HepG2 (cell line): ENCODE measurements at regions not wholly inside any gene's neighbourhood (a gene's known extent, or its start where the extent isn't known, plus 50 kb on each side); places are given as distances from the start of the nearest gene placed in this dataset.

ENCODE experiments used
- ATAC-seq: fragments of 200-7000 bp; cut with Tn5 transposase; 3 replicates; pipeline ENCODE4 v1.9.1; 2020; ENCODE audit warnings: mild to moderate bottlenecking, moderate library complexity
- BruUV-seq: library from RNA; stranded (reverse); fragments of 400-500 nt; replicated peaks from 2 replicates; lab custom pipeline; 2021; lab: Mats Ljungman, UMichigan
- CTCF ChIA-PET: fragments of 300-600 bp; formaldehyde crosslinking; extraction: SDS; loops from one replicate; lab custom pipeline; 2021; ENCODE audit warnings: low total read pairs, inconsistent platforms, low intra/inter-chr PET ratio; lab: Yijun Ruan, JAX
- POLR2A ChIA-PET: fragments of 350-600 bp; sonication (Branson Sonifier 250); formaldehyde crosslinking; loops from one replicate; lab custom pipeline; 2020; ENCODE audit warnings: antibody characterized with exemption, inconsistent platforms; lab: Yijun Ruan, JAX
- DNase-seq: peaks from one replicate; pipeline ENCODE4 v3.0.0-alpha.2; 2015; ENCODE audit warnings: low spot score
- FAIRE-seq: peaks from 3 replicates; lab custom pipeline; 2011; peaks lifted over from hg19 to GRCh38; lab: Jason Lieb, UNC
- H2AFZ ChIP-seq: one replicate; pipeline ENCODE4 v1.6.1; 2011; ENCODE audit warnings: low read length, inconsistent platforms
- H3K27ac ChIP-seq: fragments of 300-600 bp; 3 replicates; pipeline ENCODE4 v1.8.0; 2011; ENCODE audit warnings: mixed run types, mild to moderate bottlenecking, mixed read lengths, low read length, inconsistent platforms; ENCODE audit not compliant: insufficient read depth; ENCODE audit errors: extremely low read length
- H3K27me3 ChIP-seq, 2 experiments: fragments of 200-600 bp in 1 of 2; 2 replicates in 1 of 2; 3 replicates in 1 of 2; pipeline versions ENCODE4 v1.6.0 to v1.8.0; 2011; ENCODE audit warnings: low read length in 2 of 2, mild to moderate bottlenecking in 2 of 2, moderate library complexity in 2 of 2, inconsistent platforms in 1 of 2; ENCODE audit not compliant: insufficient read depth in 2 of 2, control insufficient read depth in 1 of 2
- H3K36me3 ChIP-seq, 2 experiments: fragments of 200-600 bp in 1 of 2; replicated peaks in 1 of 2; 2 replicates in 1 of 2; 3 replicates in 1 of 2; pipeline versions ENCODE4 v1.5.1 to v1.8.0; 2011; ENCODE audit warnings: low read length in 2 of 2, inconsistent platforms in 1 of 2; ENCODE audit not compliant: insufficient read depth in 2 of 2, control insufficient read depth in 1 of 2
- H3K4me1 ChIP-seq: 2 replicates; pipeline ENCODE4 v1.5.1; 2012; ENCODE audit warnings: low read length, inconsistent platforms; ENCODE audit not compliant: insufficient read depth
- H3K4me2 ChIP-seq: 2 replicates; pipeline ENCODE4 v1.6.0; 2011; ENCODE audit warnings: low read depth, low read length, inconsistent platforms
- H3K4me3 ChIP-seq, 3 experiments: fragments of 200-600 bp in 1 of 3; sonication (generic), shearing (Covaris generic) in 1 of 3; replicated peaks in 1 of 3; 2 replicates each; pipeline ENCODE4 v1.5.1; 2011 to 2016; ENCODE audit warnings: low read length in 3 of 3, inconsistent platforms in 2 of 3, low read depth in 2 of 3, mild to moderate bottlenecking in 2 of 3, control low read depth in 1 of 3, mixed read lengths in 1 of 3; ENCODE audit not compliant: insufficient read depth in 1 of 3
- H3K79me2 ChIP-seq: one replicate; pipeline ENCODE4 v1.6.1; 2011; ENCODE audit warnings: low read length, inconsistent platforms; ENCODE audit not compliant: insufficient read depth
- H3K9ac ChIP-seq: 2 replicates; pipeline ENCODE4 v1.6.0; 2011; ENCODE audit warnings: mild to moderate bottlenecking, low read depth, low read length, inconsistent platforms; ENCODE audit not compliant: insufficient read depth
- H3K9me3 ChIP-seq: 2 replicates; pipeline ENCODE4 v1.5.1; 2012; ENCODE audit warnings: mild to moderate bottlenecking, low read length
- H4K20me1 ChIP-seq: 2 replicates; pipeline ENCODE4 v1.6.0; 2011; ENCODE audit warnings: inconsistent platforms, mild to moderate bottlenecking, low read length, moderate library complexity; ENCODE audit not compliant: insufficient read depth
- KDM2A ChIP-seq: sonication (generic); formaldehyde crosslinking; IDR thresholded peaks from 2 replicates; pipeline ENCODE4 v1.4.0; 2020; ENCODE audit warnings: low read depth, missing genetic modification reagents, borderline replicate concordance
- MIER2 ChIP-seq: IDR thresholded peaks from 2 replicates; pipeline ENCODE4 v1.6.1; 2016; ENCODE audit warnings: missing biosample characterization, missing genetic modification reagents
- PLRG1 ChIP-seq: fragments of 450-650 bp; conservative IDR thresholded peaks from 2 replicates; pipeline ENCODE4 v1.6.1; 2016
- REST ChIP-seq, 2 experiments: IDR thresholded peaks; 2 replicates each; pipeline ENCODE4 v1.6.1; 2011 to 2012; ENCODE audit warnings: low read length in 2 of 2, borderline replicate concordance in 1 of 2, low read depth in 1 of 2, mild to moderate bottlenecking in 1 of 2, moderate library complexity in 1 of 2
- in situ Hi-C: cut with HindIII; loops from 2 replicates; pipeline ENCODE4 v1.10.0; 2017; ENCODE audit warnings: low pct_unique_long_range_greater_than_20kb; ENCODE audit not compliant: extremely low pct_ligation_motif_present
- intact Hi-C: fragments of 100-400 bp; cut with micrococcal nuclease; formaldehyde crosslinking; loops from one replicate; pipeline ENCODE4 v1.10.0; 2022; ENCODE audit not compliant: unreplicated experiment
- TF ChIP-seq, protein P1 (sequence below): sonication (generic); formaldehyde crosslinking; IDR thresholded peaks from 2 replicates; pipeline ENCODE4 v1.4.0; 2020; ENCODE audit warnings: mild to moderate bottlenecking, missing genetic modification reagents

DNA sequence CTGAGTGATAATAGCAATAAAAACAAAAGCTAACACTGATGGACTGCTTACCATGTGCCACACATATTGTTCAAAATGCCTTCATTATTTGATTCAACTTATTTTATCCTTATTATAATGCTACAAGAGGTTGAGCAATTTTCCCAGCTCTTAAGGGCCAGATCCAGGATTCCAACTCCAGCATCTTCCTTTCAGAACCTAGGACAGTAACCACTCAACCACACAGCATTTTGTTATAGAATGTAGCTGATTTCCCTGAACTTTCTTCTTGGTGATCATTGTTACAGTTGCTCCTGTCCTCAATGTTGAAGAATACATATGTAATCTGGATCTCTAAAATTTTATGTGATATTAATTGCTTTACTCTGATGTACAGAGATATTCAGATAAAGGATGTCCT is 341.7 kb downstream of the PIK3C3 start:
- TF ChIP-seq MIER2 (peak; percentile 65; the same call in 1 of the 2 replicates), KDM2A (CRISPR knock-in tag) (no peak), REST (IDR thresholded peaks at IDR 0.05; ENCODE audit: borderline replicate concordance in 1 of 2, low read depth in 1 of 2, low read length in 2 of 2) (peak in 1 of 2 experiments; percentile 86; a peak in 3 of 4 replicates), PLRG1 (no peak)
- TF ChIP-seq, protein P1, sequence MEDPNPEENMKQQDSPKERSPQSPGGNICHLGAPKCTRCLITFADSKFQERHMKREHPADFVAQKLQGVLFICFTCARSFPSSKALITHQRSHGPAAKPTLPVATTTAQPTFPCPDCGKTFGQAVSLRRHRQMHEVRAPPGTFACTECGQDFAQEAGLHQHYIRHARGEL (CRISPR knock-in tag), result no peak
- no peaks in the 10 kb centered on the region for H3K9me3 ChIP-seq
- H3K36me3 ChIP-seq, result no peaks in the 10 kb centered on the region
- no peak overlapping the region for H3K4me2 ChIP-seq
- no peak overlapping the region for H2AFZ ChIP-seq
- H3K4me3 ChIP-seq, result no peak overlapping the region
- no TSS peak for BruUV-seq
- no peak overlapping the region for H3K27ac ChIP-seq
- ATAC-seq, result no peak
- no peak for FAIRE-seq
- H3K4me1 ChIP-seq, result peaks cover 15% of the 10 kb centered on the region
- intact Hi-C loops, result loop anchor here (1.0 to 10.0 kb wide), 5 partner anchors 184 to 1268 kb away; no protein-coding TSS in a partner anchor
- no peak for DNase-seq
- no peaks in the 10 kb centered on the region for H3K27me3 ChIP-seq
- ChIA-PET CTCF (no interaction called here), POLR2A (interaction anchor here (0.6 to 1.4 kb wide), 2 partner anchors 182 to 976 kb away, joined by 3 to 4 read pairs; no protein-coding TSS in a partner anchor)
- in situ Hi-C loops, result loop anchor here (25.0 kb wide), 2 partner anchors 966 to 1291 kb away; no protein-coding TSS in a partner anchor
- H3K9ac ChIP-seq, result no peak overlapping the region
- H3K79me2 ChIP-seq, result no peaks in the 10 kb centered on the region
- no peaks in the 10 kb centered on the region for H4K20me1 ChIP-seq
